Glomerular visceral epithelial cell (primary cell): ENCODE measurements at regions not wholly inside any gene's neighbourhood (a gene's known extent, or its start where the extent isn't known, plus 50 kb on each side); places are given as distances from the start of the nearest gene placed in this dataset.
"Not testable (repeated sequence)": the region's sequence is repeated elsewhere in the genome, so short reads cannot be mapped to it uniquely, and the experiment has no call there.

Experiments used
- DNase-seq: peaks from one replicate; pipeline ENCODE4 v3.0.0-alpha.2; 2016; ENCODE audit errors: extremely low spot score

GRCh38 chr4:106869551-106869950, 166.6 kb downstream of the DKK2 start:
- DNase-seq = peak; percentile 4

- DNase-seq = peak; percentile 33
Observed at GRCh38 chr4:106868381-106869035, 167.6 kb downstream of the DKK2 start.

GRCh38 chr4:106864231-106864630, 171.9 kb downstream of the DKK2 start:
- no peak for DNase-seq

GRCh38 chr4:106854569-106855351, 181.4 kb downstream of the DKK2 start:
- no peak for DNase-seq

- DNase-seq = no peak
Observed at GRCh38 chr4:106852426-106852825, 183.7 kb downstream of the DKK2 start.

- no peak for DNase-seq
Observed at GRCh38 chr4:106851726-106852125, 184.4 kb downstream of the DKK2 start.

GRCh38 chr4:106850691-106851090, 185.4 kb downstream of the DKK2 start:
- DNase-seq = no peak

- no peak for DNase-seq
Observed at GRCh38 chr4:106835919-106836318, 200.2 kb downstream of the DKK2 start.

GRCh38 chr4:106830879-106831278, 205.2 kb downstream of the DKK2 start:
- DNase-seq = no peak

- DNase-seq = no peak
Observed at GRCh38 chr4:106818764-106819163, 217.3 kb downstream of the DKK2 start.

- no peak for DNase-seq
Observed at GRCh38 chr4:106816496-106816895, 219.6 kb downstream of the DKK2 start.

- DNase-seq = no peak
Observed at GRCh38 chr4:106810122-106810521, 226.0 kb downstream of the DKK2 start.

- peak; percentile 44 for DNase-seq
Observed at GRCh38 chr4:106809076-106809475, 227.0 kb downstream of the DKK2 start.

GRCh38 chr4:106806158-106806797, 229.8 kb downstream of the DKK2 start:
- DNase-seq = no peak

GRCh38 chr4:106803083-106803482, 233.0 kb downstream of the DKK2 start:
- no peak for DNase-seq

- no peak for DNase-seq
Observed at GRCh38 chr4:106801386-106801785, 234.7 kb downstream of the DKK2 start.

- no peak for DNase-seq
Observed at GRCh38 chr4:106796876-106797275, 239.2 kb downstream of the DKK2 start.

- DNase-seq = no peak
Observed at GRCh38 chr4:106795326-106795725, 240.8 kb downstream of the DKK2 start.

- DNase-seq = no peak
Observed at GRCh38 chr4:106793933-106794332, 242.2 kb downstream of the DKK2 start.

GRCh38 chr4:106775636-106776035, 260.5 kb downstream of the DKK2 start:
- DNase-seq = no peak

GRCh38 chr4:106774055-106774454, 262.1 kb downstream of the DKK2 start:
- not testable (repeated sequence) for DNase-seq

GRCh38 chr4:106773076-106773905, 262.8 kb downstream of the DKK2 start:
- DNase-seq = no peak
